ENCODE measurements at regions not wholly inside any gene's neighbourhood (a gene's known extent, or its start where the extent isn't known, plus 50 kb on each side); places are given as distances from the start of the nearest gene placed in this dataset.

GRCh38 chr18:76203552-76203951 is 291.5 kb downstream of the ZNF516 start:
- DNase-seq (ENCODE audit: low read depth in 2 of 3, low spot score in 2 of 3) = no peak

- no peak for DNase-seq (ENCODE audit: low read depth in 2 of 3, low spot score in 2 of 3)
These were observed 292.7 kb downstream of the ZNF516 start for GRCh38 chr18:76202322-76202721.

GRCh38 chr18:76195601-76196000 is 299.4 kb downstream of the ZNF516 start:
- DNase-seq (ENCODE audit: low read depth in 2 of 3, low spot score in 2 of 3) = no peak

GRCh38 chr18:76188097-76188496 is 306.9 kb downstream of the ZNF516 start:
- DNase-seq (ENCODE audit: low read depth in 2 of 3, low spot score in 2 of 3) = no peak

- DNase-seq (ENCODE audit: low read depth in 2 of 3, low spot score in 2 of 3) = no peak
These were observed 315.8 kb downstream of the ZNF516 start for GRCh38 chr18:76179257-76179656.

GRCh38 chr18:76177160-76177559 is 317.9 kb downstream of the ZNF516 start:
- DNase-seq (ENCODE audit: low read depth in 2 of 3, low spot score in 2 of 3) = no peak

GRCh38 chr18:76174451-76174850 is 320.6 kb downstream of the ZNF516 start:
- no peak for DNase-seq (ENCODE audit: low read depth in 2 of 3, low spot score in 2 of 3)

- no peak for DNase-seq (ENCODE audit: low read depth in 2 of 3, low spot score in 2 of 3)
These were observed 325.3 kb downstream of the ZNF516 start for GRCh38 chr18:76169733-76170132.

- no peak for DNase-seq (ENCODE audit: low read depth in 2 of 3, low spot score in 2 of 3)
These were observed 327.0 kb downstream of the ZNF516 start for GRCh38 chr18:76167845-76168621.

- DNase-seq (ENCODE audit: low read depth in 2 of 3, low spot score in 2 of 3) = no peak
These were observed 327.6 kb downstream of the ZNF516 start for GRCh38 chr18:76167410-76167809.

GRCh38 chr18:76162886-76163285 is 332.2 kb downstream of the ZNF516 start:
- DNase-seq (ENCODE audit: low read depth in 2 of 3, low spot score in 2 of 3) = no peak

- no peak for DNase-seq (ENCODE audit: low read depth in 2 of 3, low spot score in 2 of 3)
These were observed 333.1 kb downstream of the ZNF516 start for GRCh38 chr18:76161983-76162382.

- no peak for DNase-seq (ENCODE audit: low read depth in 2 of 3, low spot score in 2 of 3)
These were observed 341.4 kb downstream of the ZNF516 start for GRCh38 chr18:76153691-76154090.

- DNase-seq (ENCODE audit: low read depth in 2 of 3, low spot score in 2 of 3) = no peak
These were observed 345.3 kb downstream of the ZNF516 start for GRCh38 chr18:76149734-76150133.

GRCh38 chr18:76149284-76149683 is 345.8 kb downstream of the ZNF516 start:
- no peak for DNase-seq (ENCODE audit: low read depth in 2 of 3, low spot score in 2 of 3)

- DNase-seq (ENCODE audit: low read depth in 2 of 3, low spot score in 2 of 3) = no peak
These were observed 349.3 kb downstream of the ZNF516 start for GRCh38 chr18:76145521-76146376.

- DNase-seq (ENCODE audit: low read depth in 2 of 3, low spot score in 2 of 3) = no peak
These were observed 350.2 kb downstream of the ZNF516 start for GRCh38 chr18:76144844-76145243.

GRCh38 chr18:76142611-76143010 is 352.4 kb downstream of the ZNF516 start:
- no peak for DNase-seq (ENCODE audit: low read depth in 2 of 3, low spot score in 2 of 3)

GRCh38 chr18:76139844-76140243 is 355.2 kb downstream of the ZNF516 start:
- no peak for DNase-seq (ENCODE audit: low read depth in 2 of 3, low spot score in 2 of 3)

GRCh38 chr18:76137216-76137615 is 357.8 kb downstream of the ZNF516 start:
- DNase-seq (ENCODE audit: low read depth in 2 of 3, low spot score in 2 of 3) = no peak

GRCh38 chr18:76136701-76137100 is 358.3 kb downstream of the ZNF516 start:
- DNase-seq (ENCODE audit: low read depth in 2 of 3, low spot score in 2 of 3) = no peak

- DNase-seq (ENCODE audit: low read depth in 2 of 3, low spot score in 2 of 3) = no peak
These were observed 360.4 kb downstream of the ZNF516 start for GRCh38 chr18:76134628-76135027.
